Epithelial cell of esophagus (primary cell): ENCODE measurements at regions not wholly inside any gene's neighbourhood (a gene's known extent, or its start where the extent isn't known, plus 50 kb on each side); places are given as distances from the start of the nearest gene placed in this dataset.

ENCODE experiments used
- DNase-seq: peaks from one replicate; pipeline ENCODE4 v3.0.0; 2010; ENCODE audit warnings: low read depth
- H3K4me3 ChIP-seq: 2 replicates; pipeline ENCODE4 v1.5.1; 2011; ENCODE audit warnings: mild to moderate bottlenecking, low read length, control low read depth
- CTCF ChIP-seq: IDR thresholded peaks from 2 replicates; pipeline ENCODE4 v1.5.1; 2011; ENCODE audit warnings: low read depth, mild to moderate bottlenecking, low read length, control low read depth, inconsistent platforms; ENCODE audit not compliant: insufficient read depth; ENCODE audit errors: missing control alignments

- H3K4me3 ChIP-seq, result no peak overlapping the region
- DNase-seq, result no peak
- TF ChIP-seq CTCF, result no peak
Measured at GRCh38 chr22:27381960-27382742, 419.4 kb downstream of the MN1 start.

GRCh38 chr22:27382947-27383346 is 418.6 kb downstream of the MN1 start:
- no peak for DNase-seq
- TF ChIP-seq CTCF, result no peak

GRCh38 chr22:27383896-27384295 is 417.7 kb downstream of the MN1 start:
- H3K4me3 ChIP-seq, result no peak overlapping the region
- no peak for DNase-seq
- TF ChIP-seq CTCF, result no peak

More at GRCh38 chr22:27382947-27383346, 418.6 kb downstream of the MN1 start:
- no peak overlapping the region for H3K4me3 ChIP-seq

- TF ChIP-seq CTCF, result no peak
- no peak for DNase-seq
- H3K4me3 ChIP-seq, result no peak overlapping the region
Measured at GRCh38 chr22:27385261-27385998, 416.1 kb downstream of the MN1 start.

GRCh38 chr22:27386186-27386585 is 415.4 kb downstream of the MN1 start:
- H3K4me3 ChIP-seq, result no peak overlapping the region
- TF ChIP-seq CTCF, result no peak
- DNase-seq, result peak; percentile 98

GRCh38 chr22:27387561-27387960 is 414.0 kb downstream of the MN1 start:
- H3K4me3 ChIP-seq, result no peak overlapping the region
- peak; percentile 53 for DNase-seq
- no peak for TF ChIP-seq CTCF
